Upper lobe of left lung (tissue), 6 donors: ENCODE measurements at regions not wholly inside any gene's neighbourhood (a gene's known extent, or its start where the extent isn't known, plus 50 kb on each side); places are given as distances from the start of the nearest gene placed in this dataset.

Source experiments
- ATAC-seq, 2 donors: fragments of 200-7000 bp; cut with Tn5 transposase; one replicate each; pipeline ENCODE4 v1.9.1; 2022; ENCODE audit warnings: mild to moderate bottlenecking in 2 of 2, moderate library complexity in 2 of 2; ENCODE audit not compliant: low FRiP score in 2 of 2
- DNase-seq, 2 donors: peaks; one replicate each; pipeline ENCODE4 v3.0.0-alpha.2; 2019 to 2020
- H3K27ac ChIP-seq, 4 donors: fragments of 200-600 bp; sonication (generic); one replicate each; pipeline ENCODE4 v1.5.1; 2016 to 2019
- H3K27me3 ChIP-seq, 4 donors: fragments of 200-600 bp; sonication (generic); one replicate each; pipeline ENCODE4 v1.5.1; 2017 to 2019
- H3K36me3 ChIP-seq, 4 donors: fragments of 200-600 bp; sonication (generic); one replicate each; pipeline ENCODE4 v1.5.1; 2016 to 2019
- H3K4me1 ChIP-seq, 4 donors: fragments of 200-600 bp; sonication (generic); one replicate each; pipeline ENCODE4 v1.5.1; 2018 to 2019
- H3K4me3 ChIP-seq, 4 donors: fragments of 200-600 bp; sonication (generic); one replicate each; pipeline ENCODE4 v1.5.1; 2017 to 2019; ENCODE audit warnings: mild to moderate bottlenecking in 2 of 4, moderate library complexity in 1 of 4
- H3K9me3 ChIP-seq, 4 donors: fragments of 200-600 bp; sonication (generic); one replicate each; pipeline ENCODE4 v1.5.1; 2018 to 2019
- CTCF ChIP-seq, 6 experiments: fragments of 450-650 bp in 4 of 6; fragments of 200-600 bp in 2 of 6; sonication (generic) in 2 of 6; IDR thresholded peaks; one replicate each; pipeline ENCODE4 v1.5.1; 2016 to 2019; ENCODE audit warnings: antibody characterized with exemption in 6 of 6
- EP300 ChIP-seq, 4 donors: sonication (generic); formaldehyde crosslinking; IDR thresholded peaks; one replicate each; pipeline ENCODE4 v1.5.1; 2017; ENCODE audit warnings: antibody characterized with exemption in 4 of 4, control low read depth in 2 of 4
- POLR2A ChIP-seq, 4 donors: fragments of 450-650 bp; IDR thresholded peaks; one replicate each; pipeline ENCODE4 v1.5.1; 2016 to 2017; ENCODE audit warnings: antibody characterized with exemption in 4 of 4, mild to moderate bottlenecking in 2 of 4
- POLR2AphosphoS5 ChIP-seq, 2 donors: sonication (generic); formaldehyde crosslinking; IDR thresholded peaks; one replicate each; pipeline ENCODE4 v1.5.1; 2017; ENCODE audit warnings: antibody characterized with exemption in 2 of 2
- WGBS, 2 donors: methylation state at CpG; one replicate each; pipeline ENCODE4 v1.1.5; 2017 to 2018; 5-methylcytosine and 5-hydroxymethylcytosine counted together
- donor health status: DM: no; HTN: no; CAD: no; lungs with moderate emphysema.
- donor health status: DM: no; HTN: yes; CAD: no; lungs with severe emphysema.

GRCh38 chr15:79192462-79193036 lies 90.0 kb upstream of the ANKRD34C start:
- WGBS, 2 donors = 53 to 57% methylated on average over 8 to 10 of the region's 10 CpGs
- no peak overlapping the region for H3K27ac ChIP-seq

GRCh38 chr15:79190093-79190492 lies 92.4 kb upstream of the ANKRD34C start:
- ATAC-seq (no peak), DNase-seq (no peak)
- H3K36me3 ChIP-seq = no peaks in the 10 kb centered on the region
- no peak overlapping the region for H3K27ac ChIP-seq
- no peaks in the 10 kb centered on the region for H3K9me3 ChIP-seq
- no peaks in the 10 kb centered on the region for H3K4me1 ChIP-seq
- H3K4me3 ChIP-seq = no peak overlapping the region
- TF ChIP-seq POLR2AphosphoS5 (IDR thresholded peaks at IDR 0.05) (no peak), POLR2A (IDR thresholded peaks at IDR 0.05) (no peak), CTCF (IDR thresholded peaks at IDR 0.05) (no peak), EP300 (IDR thresholded peaks at IDR 0.05) (no peak)
- WGBS, 2 donors = 80 to 91% methylated on average over 7 to 8 of the region's 8 CpGs
- H3K27me3 ChIP-seq = no peaks in the 10 kb centered on the region

More at GRCh38 chr15:79192462-79193036, 90.0 kb upstream of the ANKRD34C start:
- no peak for TF ChIP-seq EP300 (IDR thresholded peaks at IDR 0.05)
- TF ChIP-seq CTCF (IDR thresholded peaks at IDR 0.05) = no peak
- TF ChIP-seq POLR2A (IDR thresholded peaks at IDR 0.05) = no peak
- TF ChIP-seq POLR2AphosphoS5 (IDR thresholded peaks at IDR 0.05) = no peak
- ATAC-seq (no peak), DNase-seq (no peak)
- Histone ChIP-seq H3K9me3 (no peaks in the 10 kb centered on the region), H3K4me3 (no peak overlapping the region), H3K36me3 (no peaks in the 10 kb centered on the region), H3K27me3 (no peaks in the 10 kb centered on the region), H3K4me1 (no peaks in the 10 kb centered on the region)

- Histone ChIP-seq H3K27me3 (no peaks in the 10 kb centered on the region), H3K4me1 (no peaks in the 10 kb centered on the region), H3K4me3 (no peak overlapping the region), H3K9me3 (no peaks in the 10 kb centered on the region), H3K27ac (no peak overlapping the region), H3K36me3 (no peaks in the 10 kb centered on the region)
- ATAC-seq = no peak
- DNase-seq = peak in 1 of 2 donors; percentile 69
- WGBS, 2 donors = 85 to 90% methylated on average over 6 to 8 of the region's 8 CpGs
- no peak for TF ChIP-seq CTCF (IDR thresholded peaks at IDR 0.05)
- no peak for TF ChIP-seq POLR2A (IDR thresholded peaks at IDR 0.05)
- TF ChIP-seq POLR2AphosphoS5 (IDR thresholded peaks at IDR 0.05) = no peak
- TF ChIP-seq EP300 (IDR thresholded peaks at IDR 0.05) = no peak
These were observed 95.9 kb upstream of the ANKRD34C start for GRCh38 chr15:79186616-79187015.

- WGBS, 2 donors = 86 to 87% methylated on average over 7 of the region's 7 CpGs
- Histone ChIP-seq H3K4me1 (no peaks in the 10 kb centered on the region), H3K9me3 (no peaks in the 10 kb centered on the region), H3K27me3 (no peaks in the 10 kb centered on the region), H3K27ac (no peak overlapping the region), H3K36me3 (no peaks in the 10 kb centered on the region), H3K4me3 (no peak overlapping the region)
- DNase-seq (no peak), ATAC-seq (no peak)
- peak in 1 of 6 experiments; percentile 14 for TF ChIP-seq CTCF (IDR thresholded peaks at IDR 0.05)
- no peak for TF ChIP-seq EP300 (IDR thresholded peaks at IDR 0.05)
These were observed 94.6 kb upstream of the RASGRF1 start for GRCh38 chr15:79185199-79185598.

GRCh38 chr15:79184465-79184892 lies 93.9 kb upstream of the RASGRF1 start:
- WGBS, 2 donors = 5 to 7% methylated on average over 4 of the region's 4 CpGs
- ATAC-seq (peak in 1 of 2 donors; percentile 70), DNase-seq (peak in 1 of 2 donors; percentile 65)
- Histone ChIP-seq H3K27ac (no peak overlapping the region), H3K36me3 (no peaks in the 10 kb centered on the region), H3K27me3 (no peaks in the 10 kb centered on the region), H3K4me1 (no peaks in the 10 kb centered on the region), H3K4me3 (no peak overlapping the region), H3K9me3 (no peaks in the 10 kb centered on the region)
- TF ChIP-seq POLR2AphosphoS5 (IDR thresholded peaks at IDR 0.05) (no peak), EP300 (IDR thresholded peaks at IDR 0.05) (no peak), POLR2A (IDR thresholded peaks at IDR 0.05) (no peak), CTCF (IDR thresholded peaks at IDR 0.05) (peak; percentile 77 to 91 (median 88))
